GM19452 (cell line): ENCODE measurements at regions not wholly inside any gene's neighbourhood (a gene's known extent, or its start where the extent isn't known, plus 50 kb on each side); places are given as distances from the start of the nearest gene placed in this dataset.

Experiments used
- ATAC-seq: cut with Tn5 transposase; IDR thresholded peaks from one replicate; pipeline ENCODE4 v1.9.1; 2021; ENCODE audit not compliant: unreplicated experiment

GRCh38 chr2:147098940-147099339 lies 745.9 kb upstream of the ACVR2A start:
- ATAC-seq, result no peak

- no peak for ATAC-seq
Observed at GRCh38 chr2:147097747-147098146, 747.1 kb upstream of the ACVR2A start.

- ATAC-seq, result no peak
Observed at GRCh38 chr2:147096671-147097070, 748.2 kb upstream of the ACVR2A start.

- no peak for ATAC-seq
Observed at GRCh38 chr2:147095376-147095775, 749.5 kb upstream of the ACVR2A start.

GRCh38 chr2:147094077-147094476 lies 750.8 kb upstream of the ACVR2A start:
- no peak for ATAC-seq

- ATAC-seq, result no peak
Observed at GRCh38 chr2:147092266-147092665, 752.6 kb upstream of the ACVR2A start.

- no peak for ATAC-seq
Observed at GRCh38 chr2:147091448-147091847, 753.4 kb upstream of the ACVR2A start.

- ATAC-seq, result no peak
Observed at GRCh38 chr2:147088871-147089270, 756.0 kb upstream of the ACVR2A start.

GRCh38 chr2:147086715-147087114 lies 758.1 kb upstream of the ACVR2A start:
- ATAC-seq, result no peak

GRCh38 chr2:147083664-147084063 lies 761.2 kb upstream of the ACVR2A start:
- ATAC-seq, result no peak

GRCh38 chr2:147082850-147083522 lies 761.8 kb upstream of the ACVR2A start:
- peak; percentile 89 for ATAC-seq

GRCh38 chr2:147081831-147082230 lies 763.0 kb upstream of the ACVR2A start:
- ATAC-seq, result no peak

GRCh38 chr2:147076634-147077033 lies 768.2 kb upstream of the ACVR2A start:
- ATAC-seq, result no peak

- ATAC-seq, result no peak
Observed at GRCh38 chr2:147068071-147068470, 776.8 kb upstream of the ACVR2A start.

GRCh38 chr2:147067136-147067535 lies 777.7 kb upstream of the ACVR2A start:
- ATAC-seq, result no peak

- ATAC-seq, result no peak
Observed at GRCh38 chr2:147062073-147062472, 782.8 kb upstream of the ACVR2A start.

GRCh38 chr2:147061269-147061668 lies 783.6 kb upstream of the ACVR2A start:
- ATAC-seq, result no peak

- no peak for ATAC-seq
Observed at GRCh38 chr2:147057892-147058490, 786.8 kb upstream of the ACVR2A start.

- no peak for ATAC-seq
Observed at GRCh38 chr2:147051814-147052213, 793.0 kb upstream of the ACVR2A start.

- ATAC-seq, result no peak
Observed at GRCh38 chr2:147051248-147051647, 793.6 kb upstream of the ACVR2A start.

- ATAC-seq, result no peak
Observed at GRCh38 chr2:147049957-147050356, 794.9 kb upstream of the ACVR2A start.

GRCh38 chr2:147046473-147046872 lies 798.4 kb upstream of the ACVR2A start:
- ATAC-seq, result no peak

- peak; percentile 56 for ATAC-seq
Observed at GRCh38 chr2:147045113-147045512, 799.7 kb upstream of the ACVR2A start.
